HG02840 (cell line): ENCODE measurements at regions not wholly inside any gene's neighbourhood (a gene's known extent, or its start where the extent isn't known, plus 50 kb on each side); places are given as distances from the start of the nearest gene placed in this dataset.

Source experiments
- ATAC-seq: cut with Tn5 transposase; IDR thresholded peaks from one replicate; pipeline ENCODE4 v1.9.1; 2021; ENCODE audit warnings: mild to moderate bottlenecking, moderate library complexity, moderate number of reproducible peaks; ENCODE audit not compliant: unreplicated experiment, low FRiP score

- no peak for ATAC-seq
Measured at GRCh38 chr2:193580176-193580950, 1385.6 kb upstream of the TMEFF2 start.

- no peak for ATAC-seq
Measured at GRCh38 chr2:193566886-193567285, 1372.2 kb upstream of the TMEFF2 start.

DNA sequence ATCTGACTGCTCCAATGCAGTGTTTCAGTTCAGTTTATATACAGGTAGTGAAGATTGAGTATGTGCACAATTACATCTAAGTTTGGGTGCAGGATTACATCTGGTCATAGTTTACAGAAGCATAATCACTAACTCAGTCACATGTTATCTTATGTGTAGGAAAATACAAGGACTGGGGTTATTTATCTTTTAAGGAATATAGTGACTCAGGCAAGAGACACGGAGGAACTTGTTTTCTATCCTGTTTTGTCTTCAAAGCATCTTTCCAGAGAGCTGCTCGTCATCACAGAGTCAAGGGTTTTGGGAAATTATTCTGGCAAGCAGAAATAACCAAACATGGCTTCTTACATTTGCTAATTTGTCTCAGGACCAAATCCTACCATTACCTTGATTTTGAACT lies 1371.5 kb upstream of the TMEFF2 start:
- no peak for ATAC-seq

DNA sequence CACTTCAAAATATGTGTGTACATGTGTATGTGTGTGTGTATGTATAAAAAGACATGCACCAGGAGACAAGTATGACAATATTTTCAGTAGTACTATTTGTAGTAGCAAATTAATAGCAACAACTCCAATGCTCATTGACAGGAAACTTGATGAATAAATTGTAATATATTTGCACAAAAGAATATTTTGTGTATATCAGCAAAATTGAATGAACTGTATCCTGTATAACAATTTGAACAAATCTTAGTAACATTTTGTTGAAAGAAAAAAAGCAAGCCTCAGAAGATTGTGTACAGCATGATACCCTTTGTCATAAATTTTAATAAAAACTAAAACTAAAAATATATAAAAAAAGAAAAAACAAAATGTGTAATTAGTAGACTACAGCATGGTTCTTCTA lies 1367.3 kb upstream of the TMEFF2 start:
- no peak for ATAC-seq

DNA sequence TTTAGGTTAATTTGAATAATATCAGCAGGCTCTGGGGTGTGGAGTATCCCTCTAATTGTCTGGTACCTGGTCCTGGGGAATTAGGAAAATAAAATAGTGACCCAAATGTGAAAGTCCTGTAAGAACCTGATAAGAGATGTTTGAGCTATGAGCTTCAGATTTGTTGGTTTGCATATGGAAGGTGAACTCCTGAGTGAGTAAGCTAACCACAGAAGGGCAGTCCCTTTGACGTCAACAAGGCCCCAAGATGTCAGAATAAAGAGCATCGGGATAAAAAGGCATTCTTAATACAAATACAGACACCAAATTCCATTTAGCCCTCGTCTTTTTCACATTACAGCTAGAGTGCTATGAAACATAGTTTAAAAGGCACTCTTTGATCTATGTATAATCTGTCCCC lies 1366.3 kb upstream of the TMEFF2 start:
- no peak for ATAC-seq

DNA sequence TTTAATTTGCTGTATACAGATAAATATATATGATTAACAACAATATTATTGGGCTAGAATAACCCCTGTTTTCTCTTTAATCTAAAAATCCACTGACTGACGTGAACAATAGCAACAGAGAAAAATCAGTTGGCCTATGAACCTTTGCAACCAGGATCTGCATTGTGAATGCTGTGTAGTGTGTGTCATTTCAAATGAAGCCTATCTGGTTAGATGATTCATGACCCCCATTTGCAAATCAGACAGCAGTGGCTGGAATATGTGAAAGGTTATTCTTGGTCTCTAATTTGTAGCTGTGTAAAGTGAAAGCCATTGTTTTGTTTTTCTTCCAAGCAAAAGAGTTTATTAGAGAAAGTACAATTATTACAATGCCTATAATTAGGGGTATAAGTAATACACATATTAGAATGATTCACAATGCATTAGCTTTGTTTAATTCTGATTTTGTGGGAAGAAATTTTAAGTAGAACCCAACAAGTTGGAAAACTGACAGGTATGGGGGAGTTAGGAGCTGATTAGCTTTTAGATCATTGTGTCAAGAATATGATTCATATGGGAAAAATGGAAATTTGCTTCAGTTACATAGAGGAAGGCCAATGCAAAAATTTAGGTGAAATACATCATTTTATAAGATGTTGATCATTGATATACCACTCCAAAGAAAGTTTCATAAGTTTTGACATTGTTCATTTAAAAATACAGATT lies 1362.2 kb upstream of the TMEFF2 start:
- no peak for ATAC-seq

GRCh38 chr2:193549661-193550060 lies 1354.9 kb upstream of the TMEFF2 start:
- ATAC-seq: no peak

- ATAC-seq: no peak
Measured at GRCh38 chr2:193542762-193543161, 1348.0 kb upstream of the TMEFF2 start.

DNA sequence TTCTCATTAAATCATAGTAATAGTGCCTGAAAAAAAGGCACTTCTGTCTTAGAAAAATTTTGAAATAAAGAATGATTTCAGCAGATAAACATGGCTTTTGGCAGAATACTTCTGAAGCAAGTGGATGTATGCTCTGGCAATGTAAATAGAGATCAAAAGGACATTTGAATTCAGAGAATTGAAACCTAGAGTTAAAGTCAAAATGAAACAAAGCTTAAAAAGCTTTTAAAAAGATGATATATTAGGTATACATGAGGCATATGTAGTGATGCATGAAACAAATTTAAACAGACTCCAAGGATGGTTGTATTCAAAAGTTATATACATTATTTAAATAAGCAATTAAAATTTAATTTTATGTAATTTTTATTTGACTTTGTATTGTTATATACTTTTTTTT lies 1344.5 kb upstream of the TMEFF2 start:
- ATAC-seq: peak; percentile 84

- no peak for ATAC-seq
Measured at GRCh38 chr2:193538061-193538460, 1343.3 kb upstream of the TMEFF2 start.

GRCh38 chr2:193537531-193537930 lies 1342.8 kb upstream of the TMEFF2 start:
- no peak for ATAC-seq

DNA sequence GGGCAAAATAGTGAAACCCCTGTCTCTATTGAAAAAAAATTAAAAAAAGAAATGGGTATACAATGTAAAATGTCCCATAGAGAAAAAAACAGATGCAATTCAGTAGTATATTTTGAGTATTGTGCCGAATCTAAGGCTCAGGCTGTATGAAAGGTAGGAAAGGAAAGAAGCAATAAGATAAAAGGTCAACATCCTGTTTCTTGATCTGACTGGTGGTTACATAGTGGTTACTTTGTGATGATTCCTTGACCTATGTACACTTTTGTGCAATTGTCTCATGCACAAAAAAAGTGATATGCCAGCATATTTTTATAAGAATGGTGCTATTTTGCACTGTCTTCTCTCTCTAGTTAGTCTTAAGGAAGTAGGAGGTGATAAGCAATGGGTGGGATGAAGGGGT lies 1333.7 kb upstream of the TMEFF2 start:
- ATAC-seq: no peak

DNA sequence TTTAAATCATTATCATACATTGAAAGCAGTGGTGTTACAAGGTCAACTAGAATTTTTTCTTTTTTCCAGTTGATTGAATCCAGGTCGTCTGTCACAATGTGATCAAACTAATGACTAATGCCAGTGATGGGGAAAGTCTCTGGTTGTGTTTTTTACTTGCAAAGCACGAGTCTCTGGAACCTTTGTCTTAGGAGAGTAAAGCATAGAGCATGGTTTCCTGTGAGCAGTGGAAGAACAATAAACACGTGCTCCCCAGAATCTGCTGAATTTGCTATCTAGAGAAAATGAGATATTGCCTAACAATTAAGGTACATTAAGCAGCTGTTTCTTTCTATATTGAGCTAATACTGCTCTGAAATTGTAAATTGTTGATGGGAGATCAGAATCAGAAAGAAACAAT lies 1332.4 kb upstream of the TMEFF2 start:
- ATAC-seq: no peak

- ATAC-seq: no peak
Measured at GRCh38 chr2:193523662-193524061, 1328.9 kb upstream of the TMEFF2 start.

- ATAC-seq: no peak
Measured at GRCh38 chr2:193521523-193521922, 1326.8 kb upstream of the TMEFF2 start.

DNA sequence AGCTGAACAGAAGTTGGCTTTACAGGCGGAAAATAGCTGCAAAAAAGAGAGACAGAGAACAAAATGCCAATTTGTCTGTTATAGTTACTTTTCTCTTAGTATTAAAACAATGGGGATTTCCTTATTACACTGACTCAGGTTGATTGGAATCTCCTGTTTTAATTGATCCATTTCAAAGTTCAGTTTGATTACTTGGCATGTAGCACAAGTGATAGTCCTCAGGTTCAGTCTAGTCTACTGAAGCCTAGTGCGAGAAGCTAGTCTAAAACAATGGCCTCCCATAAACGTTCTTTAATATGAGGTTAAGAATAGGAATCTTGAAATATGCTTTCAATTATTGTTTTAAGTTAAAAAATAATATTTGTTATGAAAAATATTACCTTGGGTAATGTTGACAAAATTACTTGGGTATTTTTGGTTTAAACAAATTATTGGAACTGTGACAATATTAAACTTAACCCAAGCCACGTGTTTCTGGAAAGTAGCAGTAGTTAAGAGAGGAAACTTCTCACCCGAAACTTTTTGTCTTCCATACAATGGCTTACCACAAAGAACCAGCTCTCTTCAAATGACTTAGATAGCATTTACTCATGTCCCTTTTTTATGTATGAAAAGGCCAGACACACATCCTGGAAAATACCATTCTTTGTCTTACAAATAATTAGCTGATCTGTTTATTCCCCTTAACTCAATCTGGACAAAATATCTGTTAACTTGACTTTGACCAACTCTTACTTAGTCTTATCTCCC lies 1326.2 kb upstream of the TMEFF2 start:
- no peak for ATAC-seq

- no peak for ATAC-seq
Measured at GRCh38 chr2:193518041-193518817, 1323.5 kb upstream of the TMEFF2 start.

- ATAC-seq: no peak
Measured at GRCh38 chr2:193517615-193518014, 1322.9 kb upstream of the TMEFF2 start.

DNA sequence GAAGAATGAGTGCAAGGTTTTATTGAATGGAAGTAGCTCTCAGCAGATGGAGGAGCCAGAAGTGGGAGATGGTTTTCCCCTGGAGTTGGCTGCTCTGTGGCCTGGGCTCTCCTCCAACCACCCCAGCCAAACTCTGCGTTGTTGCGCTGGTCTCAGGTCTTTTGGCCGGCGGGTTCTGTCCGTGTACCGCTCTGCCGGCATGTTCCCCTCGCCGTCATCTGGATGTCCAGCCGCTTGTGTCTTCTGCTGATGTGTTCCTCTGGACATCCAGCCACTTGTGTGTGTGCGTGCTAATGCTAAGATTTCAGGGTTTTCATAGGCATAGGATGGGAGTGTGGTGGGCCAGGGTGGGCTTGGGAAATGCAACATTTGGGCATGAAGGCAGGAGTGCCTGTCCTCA lies 1311.3 kb upstream of the TMEFF2 start:
- ATAC-seq: no peak

DNA sequence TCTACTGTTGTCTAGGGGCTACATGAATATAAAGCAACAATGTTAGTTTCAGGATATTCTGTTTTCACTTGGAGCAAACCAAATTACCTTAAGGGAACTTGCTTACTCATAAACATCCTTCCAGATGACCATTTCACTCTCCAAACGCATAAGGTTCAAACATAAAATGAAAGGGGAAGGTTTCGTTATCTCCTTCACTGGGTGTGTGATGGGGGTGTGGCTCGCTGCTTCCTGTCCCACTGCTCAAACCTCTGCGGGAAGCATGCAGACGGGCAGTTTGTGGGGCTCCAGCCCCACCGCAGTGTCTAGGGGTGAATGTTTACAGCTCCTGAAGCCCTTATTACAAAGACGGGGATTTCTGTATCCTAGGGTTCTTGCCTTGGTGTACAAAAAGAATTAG lies 1310.9 kb upstream of the TMEFF2 start:
- ATAC-seq: no peak
